CD4-positive, alpha-beta T cell (primary cell): ENCODE measurements at regions not wholly inside any gene's neighbourhood (a gene's known extent, or its start where the extent isn't known, plus 50 kb on each side); places are given as distances from the start of the nearest gene placed in this dataset.

Experiments used
- ATAC-seq: fragments of 200-7000 bp; cut with Tn5 transposase; one replicate; pipeline ENCODE4 v1.10.0; 2022; ENCODE audit warnings: mild to moderate bottlenecking; ENCODE audit not compliant: poor library complexity
- CTCF ChIA-PET: fragments of 350-600 bp; sonication (Branson Sonifier 250); formaldehyde crosslinking; loops from one replicate; lab custom pipeline; 2021; ENCODE audit warnings: antibody characterized with exemption, inconsistent platforms; lab: Charles Lee
- POLR2A ChIA-PET: fragments of 350-600 bp; sonication (Branson Sonifier 250); formaldehyde crosslinking; loops from one replicate; lab custom pipeline; 2021; ENCODE audit warnings: antibody characterized with exemption, inconsistent platforms; lab: Charles Lee
- DNase-seq, 14 experiments: peaks; one replicate each; pipeline ENCODE4 v3.0.0-alpha.2; 2013 to 2020; ENCODE audit warnings: mixed read lengths in 2 of 14
- H3K27ac ChIP-seq, 2 donors: one replicate each; pipeline versions ENCODE4 v1.5.1 to v1.7.0; 2013; ENCODE audit warnings: low read length in 2 of 2, low read depth in 1 of 2, mild to moderate bottlenecking in 1 of 2
- H3K27me3 ChIP-seq, 2 experiments: 1 replicate in 1 of 2; 2 replicates in 1 of 2; pipeline versions ENCODE4 v1.6.1 to v1.7.0; 2013; ENCODE audit warnings: low read length in 2 of 2, control low read depth in 1 of 2, mild to moderate bottlenecking in 1 of 2, moderate library complexity in 1 of 2; ENCODE audit not compliant: insufficient read depth in 2 of 2, control insufficient read depth in 1 of 2
- H3K36me3 ChIP-seq: one replicate; pipeline ENCODE4 v1.6.1; 2013; ENCODE audit warnings: low read length, control low read depth; ENCODE audit not compliant: insufficient read depth
- H3K4me1 ChIP-seq: one replicate; pipeline ENCODE4 v1.6.1; 2013; ENCODE audit warnings: low read length, control low read depth; ENCODE audit not compliant: insufficient read depth
- H3K4me3 ChIP-seq: one replicate; pipeline ENCODE4 v1.5.1; 2013; ENCODE audit warnings: mild to moderate bottlenecking, low read length, moderate library complexity
- H3K9me3 ChIP-seq, 2 experiments: 1 replicate in 1 of 2; 2 replicates in 1 of 2; pipeline versions ENCODE4 v1.6.1 to v1.7.0; 2013; ENCODE audit warnings: low read length in 2 of 2, mild to moderate bottlenecking in 2 of 2, control low read depth in 1 of 2, moderate library complexity in 1 of 2; ENCODE audit not compliant: control insufficient read depth in 1 of 2, insufficient read depth in 1 of 2
- H3K27ac Mint-ChIP-seq: one replicate; pipeline ENCODE4 v1.8.0; 2020; ENCODE audit warnings: mixed read lengths
- H3K27me3 Mint-ChIP-seq: one replicate; pipeline ENCODE4 v1.8.0; 2021; ENCODE audit warnings: mixed read lengths
- H3K36me3 Mint-ChIP-seq: one replicate; pipeline ENCODE4 v1.8.0; 2021; ENCODE audit warnings: low read depth, mixed read lengths
- H3K4me1 Mint-ChIP-seq: one replicate; pipeline ENCODE4 v1.8.0; 2021; ENCODE audit warnings: low read depth, mixed read lengths
- H3K4me3 Mint-ChIP-seq: one replicate; pipeline ENCODE4 v1.8.0; 2020; ENCODE audit warnings: mild to moderate bottlenecking, mixed read lengths
- H3K9me3 Mint-ChIP-seq: one replicate; pipeline ENCODE4 v1.8.0; 2020; ENCODE audit warnings: mixed read lengths
- CTCF ChIP-seq: fragments of 200-600 bp; IDR thresholded peaks from one replicate; pipeline ENCODE4 v1.8.0; 2022; ENCODE audit warnings: antibody characterized with exemption, mild to moderate bottlenecking
- intact Hi-C, 2 experiments: fragments of 100-400 bp; cut with DNase I in 1 of 2; cut with micrococcal nuclease in 1 of 2; formaldehyde crosslinking; loops; one replicate each; pipeline versions ENCODE4 v1.15.1 to v1.9.0; 2023 to 2025; cut with DNase I, micrococcal nuclease

- ATAC-seq = no peak
- no peaks in the 10 kb centered on the region for H3K36me3 Mint-ChIP-seq
- TF ChIP-seq CTCF = no peak
- Histone ChIP-seq H3K4me3 (no peak overlapping the region), H3K27ac (no peak overlapping the region), H3K4me1 (no peaks in the 10 kb centered on the region), H3K36me3 (no peaks in the 10 kb centered on the region), H3K9me3 (no peaks in the 10 kb centered on the region), H3K27me3 (no peaks in the 10 kb centered on the region)
- H3K9me3 Mint-ChIP-seq = no peaks in the 10 kb centered on the region
- intact Hi-C loops = no loop called here
- POLR2A ChIA-PET = no interaction called here
- CTCF ChIA-PET = no interaction called here
- DNase-seq = no peak
- H3K27me3 Mint-ChIP-seq = no peaks in the 10 kb centered on the region
- no peaks in the 10 kb centered on the region for H3K4me1 Mint-ChIP-seq
- H3K4me3 Mint-ChIP-seq = no peak overlapping the region
- no peak overlapping the region for H3K27ac Mint-ChIP-seq
Measured at GRCh38 chr10:78415111-78415510, 381.4 kb downstream of the RPS24 start.

- no peaks in the 10 kb centered on the region for H3K4me1 Mint-ChIP-seq
- H3K36me3 Mint-ChIP-seq = no peaks in the 10 kb centered on the region
- Histone ChIP-seq H3K27ac (no peak overlapping the region), H3K4me1 (no peaks in the 10 kb centered on the region), H3K27me3 (no peaks in the 10 kb centered on the region), H3K36me3 (no peaks in the 10 kb centered on the region), H3K9me3 (no peaks in the 10 kb centered on the region), H3K4me3 (no peak overlapping the region)
- ChIA-PET CTCF (no interaction called here), POLR2A (no interaction called here)
- intact Hi-C loops = no loop called here
- no peak for TF ChIP-seq CTCF
- H3K27ac Mint-ChIP-seq = no peak overlapping the region
- peaks cover 10% of the 10 kb centered on the region for H3K27me3 Mint-ChIP-seq
- DNase-seq (no peak), ATAC-seq (no peak)
- no peak overlapping the region for H3K4me3 Mint-ChIP-seq
- H3K9me3 Mint-ChIP-seq = no peaks in the 10 kb centered on the region
Measured at GRCh38 chr10:78416031-78417011, 382.7 kb downstream of the RPS24 start.

GRCh38 chr10:78417425-78418370 is 384.0 kb downstream of the RPS24 start:
- H3K36me3 ChIP-seq = no peaks in the 10 kb centered on the region
- POLR2A ChIA-PET = no interaction called here
- H3K4me3 ChIP-seq = no peak overlapping the region
- no peak overlapping the region for H3K4me3 Mint-ChIP-seq
- ATAC-seq (no peak), DNase-seq (no peak)
- no peaks in the 10 kb centered on the region for H3K9me3 ChIP-seq
- H3K27ac Mint-ChIP-seq = no peak overlapping the region
- H3K27me3 Mint-ChIP-seq = peaks cover 11% of the 10 kb centered on the region
- no peaks in the 10 kb centered on the region for H3K4me1 Mint-ChIP-seq
- no peaks in the 10 kb centered on the region for H3K4me1 ChIP-seq
- no peaks in the 10 kb centered on the region for H3K36me3 Mint-ChIP-seq
- CTCF ChIA-PET = no interaction called here
- no peak for TF ChIP-seq CTCF
- H3K27me3 ChIP-seq = no peaks in the 10 kb centered on the region
- no peak overlapping the region for H3K27ac ChIP-seq
- H3K9me3 Mint-ChIP-seq = no peaks in the 10 kb centered on the region
- intact Hi-C loops = no loop called here
